GM12864 (cell line): ENCODE measurements at regions not wholly inside any gene's neighbourhood (a gene's known extent, or its start where the extent isn't known, plus 50 kb on each side); places are given as distances from the start of the nearest gene placed in this dataset.

Experiments used
- DNase-seq: peaks from one replicate; pipeline ENCODE4 v3.0.0-alpha.2; 2011; ENCODE audit warnings: low read depth
- H3K4me3 ChIP-seq: 2 replicates; pipeline ENCODE4 v1.5.1; 2011; ENCODE audit warnings: mild to moderate bottlenecking, low read depth, low read length, control low read depth
- TF ChIP-seq, protein P1 (sequence below): IDR thresholded peaks from 2 replicates; pipeline ENCODE4 v1.5.1; 2011; ENCODE audit warnings: low read depth, mild to moderate bottlenecking, moderate library complexity, low read length, control low read depth, inconsistent platforms; ENCODE audit errors: missing control alignments

DNA sequence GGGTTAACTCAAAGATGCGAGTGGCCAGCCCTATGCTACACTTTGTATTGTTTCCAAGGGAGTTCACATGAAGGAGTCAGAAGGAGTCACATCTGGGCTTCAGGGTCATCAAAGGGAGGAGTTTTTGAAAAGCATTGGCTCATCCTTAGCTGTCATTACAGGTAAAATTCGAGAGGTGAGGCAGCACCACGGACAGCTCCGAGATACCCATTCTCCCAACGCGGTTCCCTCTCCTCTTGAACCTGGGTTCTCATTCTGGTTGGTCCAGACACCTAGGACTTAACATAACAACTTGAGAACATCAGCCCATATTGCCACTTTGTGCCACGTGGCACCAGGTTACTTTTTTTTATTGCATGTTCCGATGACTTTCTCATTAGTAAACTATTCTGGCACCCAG lies 768.6 kb downstream of the NLGN4Y start:
- no peak for DNase-seq
- H3K4me3 ChIP-seq, result no peak overlapping the region
- TF ChIP-seq, protein P1, sequence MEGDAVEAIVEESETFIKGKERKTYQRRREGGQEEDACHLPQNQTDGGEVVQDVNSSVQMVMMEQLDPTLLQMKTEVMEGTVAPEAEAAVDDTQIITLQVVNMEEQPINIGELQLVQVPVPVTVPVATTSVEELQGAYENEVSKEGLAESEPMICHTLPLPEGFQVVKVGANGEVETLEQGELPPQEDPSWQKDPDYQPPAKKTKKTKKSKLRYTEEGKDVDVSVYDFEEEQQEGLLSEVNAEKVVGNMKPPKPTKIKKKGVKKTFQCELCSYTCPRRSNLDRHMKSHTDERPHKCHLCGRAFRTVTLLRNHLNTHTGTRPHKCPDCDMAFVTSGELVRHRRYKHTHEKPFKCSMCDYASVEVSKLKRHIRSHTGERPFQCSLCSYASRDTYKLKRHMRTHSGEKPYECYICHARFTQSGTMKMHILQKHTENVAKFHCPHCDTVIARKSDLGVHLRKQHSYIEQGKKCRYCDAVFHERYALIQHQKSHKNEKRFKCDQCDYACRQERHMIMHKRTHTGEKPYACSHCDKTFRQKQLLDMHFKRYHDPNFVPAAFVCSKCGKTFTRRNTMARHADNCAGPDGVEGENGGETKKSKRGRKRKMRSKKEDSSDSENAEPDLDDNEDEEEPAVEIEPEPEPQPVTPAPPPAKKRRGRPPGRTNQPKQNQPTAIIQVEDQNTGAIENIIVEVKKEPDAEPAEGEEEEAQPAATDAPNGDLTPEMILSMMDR, result no peak

DNA sequence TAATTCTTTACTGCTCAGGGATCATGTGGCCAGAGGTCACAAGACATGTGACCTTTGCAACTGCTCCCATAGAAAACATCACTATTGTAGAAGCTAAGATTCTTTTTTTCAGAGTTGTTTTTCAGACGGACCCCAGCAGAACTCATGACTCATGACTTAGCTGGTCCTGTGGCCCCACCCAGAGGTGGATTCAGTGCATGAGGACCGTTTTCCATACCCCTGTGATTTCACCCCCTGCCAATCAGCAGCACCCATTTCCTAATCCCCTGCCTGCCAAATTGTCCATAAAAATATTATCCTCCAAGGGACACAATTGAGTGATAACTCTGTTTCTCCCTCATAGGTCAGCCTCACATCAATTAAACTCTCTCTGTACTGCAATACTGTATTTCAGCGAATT lies 777.5 kb downstream of the NLGN4Y start:
- no peak for DNase-seq
- TF ChIP-seq, protein P1, result no peak
- H3K4me3 ChIP-seq, result no peak overlapping the region

DNA sequence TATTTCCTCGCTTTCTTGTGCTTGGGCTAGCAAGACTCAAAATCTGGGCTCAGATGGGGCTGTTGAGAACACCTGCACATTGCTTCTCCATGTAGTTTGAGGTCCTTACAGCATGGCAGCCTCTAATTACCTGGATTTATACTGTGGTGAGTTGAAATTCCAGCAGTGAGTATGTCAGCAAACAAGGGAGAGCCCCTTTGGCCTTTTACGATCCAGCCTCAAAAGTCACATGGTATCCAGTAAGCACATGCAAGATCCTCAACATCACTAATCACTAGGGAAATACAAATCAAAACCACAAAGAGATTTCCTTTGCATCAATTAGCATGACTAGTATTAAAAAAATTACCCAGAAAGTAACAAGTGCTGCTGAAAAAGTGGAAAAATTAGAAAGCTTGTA lies 787.8 kb downstream of the NLGN4Y start:
- no peak for DNase-seq
- H3K4me3 ChIP-seq, result no peak overlapping the region
- TF ChIP-seq, protein P1, result no peak

DNA sequence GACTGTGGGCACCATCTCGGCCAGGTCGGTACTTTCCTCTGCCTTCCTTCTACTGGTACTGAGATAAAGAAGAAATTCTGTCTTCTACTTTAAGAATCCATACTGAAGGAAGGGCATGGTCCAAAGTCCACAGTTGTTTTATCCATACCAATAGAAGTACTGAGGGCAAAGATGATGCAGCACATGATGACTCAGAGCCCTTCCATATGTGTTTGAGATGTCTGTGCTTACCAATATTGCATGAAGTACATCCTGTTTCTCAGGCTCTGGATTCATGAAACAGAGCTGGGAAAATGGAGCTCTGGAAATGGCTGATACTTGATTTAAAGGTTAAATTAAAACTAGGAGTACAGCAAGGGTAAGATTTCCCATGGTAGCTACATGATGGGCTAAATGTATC lies 799.9 kb downstream of the NLGN4Y start:
- TF ChIP-seq, protein P1, result no peak

DNA sequence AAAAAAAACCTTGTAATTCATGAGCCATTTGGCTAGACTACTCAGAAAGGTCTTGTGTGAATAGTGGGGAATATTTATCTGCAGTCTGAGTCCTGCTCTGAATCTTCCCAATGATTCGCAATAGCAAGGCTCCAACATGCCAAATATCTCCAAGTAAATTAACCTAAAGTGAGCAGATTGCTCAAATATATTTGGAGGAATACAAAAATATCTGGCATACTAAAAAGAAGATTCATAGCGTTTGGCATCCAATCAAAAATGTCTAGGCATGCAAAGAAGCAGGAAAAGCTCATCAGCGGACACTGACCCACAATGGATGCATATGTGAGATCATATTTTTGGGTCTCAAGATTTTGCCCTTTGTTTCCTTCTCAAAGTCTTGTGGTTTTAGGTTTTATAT lies 800.9 kb downstream of the NLGN4Y start:
- no peak for DNase-seq
- H3K4me3 ChIP-seq, result no peak overlapping the region
- TF ChIP-seq, protein P1, result no peak

More for the DNA sequence above, 799.9 kb downstream of the NLGN4Y start:
- no peak for DNase-seq
- no peak overlapping the region for H3K4me3 ChIP-seq

DNA sequence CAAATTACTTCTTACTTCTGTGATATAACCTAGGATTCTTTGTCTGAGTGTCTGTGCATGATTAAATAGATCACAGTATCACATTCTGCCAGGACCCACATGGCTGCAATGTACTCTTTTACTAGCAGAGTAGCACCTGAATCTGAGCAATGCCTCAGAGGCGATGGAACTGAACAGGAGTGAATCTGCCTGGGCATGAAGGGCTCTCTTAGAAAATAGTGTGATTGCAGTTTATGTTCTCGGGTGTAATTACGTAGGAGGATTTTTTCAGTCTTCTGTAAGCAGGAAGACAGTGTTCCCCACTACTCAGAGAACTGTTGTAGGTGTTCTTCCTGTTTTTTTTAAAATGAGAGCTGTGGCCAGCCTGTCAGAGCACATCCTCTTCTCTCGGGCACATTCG lies 802.3 kb downstream of the NLGN4Y start:
- TF ChIP-seq, protein P1, result no peak
- DNase-seq, result no peak
- no peak overlapping the region for H3K4me3 ChIP-seq

DNA sequence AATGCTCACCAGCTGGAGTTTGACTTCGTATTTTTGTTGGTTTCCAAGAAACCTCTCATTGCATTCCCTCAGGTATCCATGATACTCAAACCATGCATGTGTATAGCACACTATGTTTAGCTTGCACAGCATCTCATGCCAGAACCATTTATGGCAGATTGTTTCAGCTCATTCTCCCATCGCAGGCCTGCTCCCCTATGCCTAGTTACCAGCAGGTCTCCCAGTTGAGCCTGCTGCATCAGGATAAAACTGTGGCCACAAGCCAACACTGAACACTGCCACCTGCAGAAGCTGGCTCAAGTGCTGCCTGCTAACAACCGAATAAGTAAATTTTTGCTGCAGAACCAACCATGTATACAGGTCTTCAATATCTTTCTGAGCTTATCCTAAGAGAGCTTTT lies 804.5 kb downstream of the NLGN4Y start:
- DNase-seq, result no peak
- H3K4me3 ChIP-seq, result no peak overlapping the region
- TF ChIP-seq, protein P1, result no peak
